Neural progenitor cell (in vitro differentiated cells): ENCODE measurements at regions not wholly inside any gene's neighbourhood (a gene's known extent, or its start where the extent isn't known, plus 50 kb on each side); places are given as distances from the start of the nearest gene placed in this dataset.

ENCODE experiments used
- DNase-seq: peaks from one replicate; pipeline ENCODE4 v3.0.0-alpha.2; 2016; ENCODE audit warnings: low spot score
- H2AFZ ChIP-seq: fragments of 200-600 bp; sonication (generic); replicated peaks from 2 replicates; pipeline ENCODE4 v1.6.1; 2016; ENCODE audit warnings: antibody characterized with exemption
- H3F3A ChIP-seq: fragments of 200-600 bp; sonication (generic); 2 replicates; pipeline ENCODE4 v1.6.1; 2016; ENCODE audit warnings: antibody characterized with exemption, low read depth
- H3K27ac ChIP-seq: fragments of 200-600 bp; sonication (generic); 2 replicates; pipeline ENCODE4 v1.5.1; 2016; ENCODE audit warnings: mild to moderate bottlenecking
- H3K27me3 ChIP-seq: fragments of 200-600 bp; sonication (generic); 2 replicates; pipeline ENCODE4 v1.6.1; 2016; ENCODE audit warnings: mild to moderate bottlenecking, moderate library complexity
- H3K36me3 ChIP-seq: fragments of 200-600 bp; sonication (generic); 2 replicates; pipeline ENCODE4 v1.5.1; 2016
- H3K4me1 ChIP-seq: fragments of 200-600 bp; sonication (generic); 2 replicates; pipeline ENCODE4 v1.6.1; 2016; ENCODE audit warnings: mixed run types
- H3K4me2 ChIP-seq: fragments of 200-600 bp; sonication (generic); 2 replicates; pipeline ENCODE4 v1.6.1; 2016
- H3K4me3 ChIP-seq: fragments of 200-600 bp; sonication (generic); 2 replicates; pipeline ENCODE4 v1.5.1; 2016
- H3K79me2 ChIP-seq: fragments of 200-600 bp; sonication (generic); 2 replicates; pipeline ENCODE4 v1.6.1; 2016; ENCODE audit warnings: low read depth
- H3K9ac ChIP-seq: fragments of 200-600 bp; sonication (generic); 2 replicates; pipeline ENCODE4 v1.6.1; 2016
- H3K9me3 ChIP-seq: fragments of 200-600 bp; sonication (generic); 2 replicates; pipeline ENCODE4 v1.5.1; 2016; ENCODE audit warnings: low read depth
- H4K20me1 ChIP-seq: fragments of 200-600 bp; sonication (generic); 2 replicates; pipeline ENCODE4 v1.6.1; 2016; ENCODE audit warnings: low read depth
- H3K27ac Mint-ChIP-seq: 3 replicates; pipeline ENCODE4 v1.8.0; 2021; ENCODE audit warnings: mixed read lengths
- H3K27me3 Mint-ChIP-seq: 2 replicates; pipeline ENCODE4 v1.8.0; 2022; ENCODE audit warnings: low read depth, mild to moderate bottlenecking, inconsistent platforms, moderate library complexity, mixed read lengths; ENCODE audit not compliant: insufficient read depth
- H3K36me3 Mint-ChIP-seq: 3 replicates; pipeline ENCODE4 v1.8.0; 2021; ENCODE audit warnings: mixed read lengths
- H3K4me1 Mint-ChIP-seq: 3 replicates; pipeline ENCODE4 v1.8.0; 2021; ENCODE audit warnings: mixed read lengths
- H3K4me3 Mint-ChIP-seq: 3 replicates; pipeline ENCODE4 v1.8.0; 2021; ENCODE audit warnings: mild to moderate bottlenecking, moderate library complexity, mixed read lengths
- H3K9me3 Mint-ChIP-seq: 3 replicates; pipeline ENCODE4 v1.8.0; 2020; ENCODE audit warnings: mixed read lengths
- CTCF ChIP-seq: fragments of 200-600 bp; sonication (generic); IDR thresholded peaks from 2 replicates; pipeline ENCODE4 v1.5.1; 2017; ENCODE audit warnings: antibody characterized with exemption, mild to moderate bottlenecking
- EZH2 ChIP-seq: fragments of 200-600 bp; sonication (generic); IDR thresholded peaks from 2 replicates; pipeline ENCODE4 v1.6.1; 2017; ENCODE audit warnings: antibody characterized with exemption, mild to moderate bottlenecking, moderate library complexity
- EZH2phosphoT487 ChIP-seq: fragments of 200-600 bp; sonication (generic); IDR thresholded peaks from 2 replicates; pipeline ENCODE4 v1.6.1; 2017; ENCODE audit warnings: antibody characterized with exemption

- Mint-ChIP-seq H3K4me1 (no peaks in the 10 kb centered on the region), H3K4me3 (no peak overlapping the region), H3K36me3 (no peaks in the 10 kb centered on the region), H3K9me3 (no peaks in the 10 kb centered on the region), H3K27me3 (no peaks in the 10 kb centered on the region), H3K27ac (no peak overlapping the region)
- Histone ChIP-seq H3K27me3 (no peaks in the 10 kb centered on the region), H3K4me2 (no peak overlapping the region), H3K9ac (no peak overlapping the region), H3K27ac (no peak overlapping the region), H3K4me3 (no peak overlapping the region), H3K36me3 (no peaks in the 10 kb centered on the region), H4K20me1 (no peaks in the 10 kb centered on the region), H3K9me3 (peaks cover 4% of the 10 kb centered on the region), H3K4me1 (no peaks in the 10 kb centered on the region), H3F3A (no peaks in the 10 kb centered on the region), H2AFZ (no peak overlapping the region), H3K79me2 (no peaks in the 10 kb centered on the region)
- no peak for DNase-seq
- TF ChIP-seq CTCF: no peak
- TF ChIP-seq EZH2phosphoT487: no peak
- no peak for TF ChIP-seq EZH2
Measured at GRCh38 chr14:25358330-25358729, 308.4 kb upstream of the STXBP6 start.

GRCh38 chr14:25351269-25351668, 301.3 kb upstream of the STXBP6 start:
- no peak for TF ChIP-seq EZH2
- H3K27ac Mint-ChIP-seq: no peak overlapping the region
- DNase-seq: no peak
- Histone ChIP-seq H2AFZ (no peak overlapping the region), H3K27ac (no peak overlapping the region), H3K9me3 (peaks cover 4% of the 10 kb centered on the region), H3K27me3 (no peaks in the 10 kb centered on the region), H3K9ac (no peak overlapping the region), H3K4me2 (no peak overlapping the region), H3K4me3 (no peak overlapping the region), H3K36me3 (no peaks in the 10 kb centered on the region), H3K79me2 (no peaks in the 10 kb centered on the region), H3F3A (no peaks in the 10 kb centered on the region), H3K4me1 (no peaks in the 10 kb centered on the region), H4K20me1 (no peaks in the 10 kb centered on the region)
- no peak overlapping the region for H3K4me3 Mint-ChIP-seq
- no peaks in the 10 kb centered on the region for H3K4me1 Mint-ChIP-seq
- no peaks in the 10 kb centered on the region for H3K9me3 Mint-ChIP-seq
- no peaks in the 10 kb centered on the region for H3K36me3 Mint-ChIP-seq
- no peaks in the 10 kb centered on the region for H3K27me3 Mint-ChIP-seq

GRCh38 chr14:25350802-25351201, 300.9 kb upstream of the STXBP6 start:
- H3K36me3 Mint-ChIP-seq: no peaks in the 10 kb centered on the region
- Histone ChIP-seq H3K79me2 (no peaks in the 10 kb centered on the region), H3K4me3 (no peak overlapping the region), H3K27me3 (no peaks in the 10 kb centered on the region), H3K36me3 (no peaks in the 10 kb centered on the region), H2AFZ (no peak overlapping the region), H3K4me2 (no peak overlapping the region), H3K9ac (no peak overlapping the region), H3F3A (no peaks in the 10 kb centered on the region), H4K20me1 (no peaks in the 10 kb centered on the region), H3K4me1 (no peaks in the 10 kb centered on the region), H3K9me3 (peaks cover 4% of the 10 kb centered on the region), H3K27ac (no peak overlapping the region)
- no peak overlapping the region for H3K27ac Mint-ChIP-seq
- no peaks in the 10 kb centered on the region for H3K9me3 Mint-ChIP-seq
- no peak for DNase-seq
- H3K27me3 Mint-ChIP-seq: no peaks in the 10 kb centered on the region
- TF ChIP-seq CTCF: no peak
- TF ChIP-seq EZH2: no peak
- no peak for TF ChIP-seq EZH2phosphoT487
- no peak overlapping the region for H3K4me3 Mint-ChIP-seq
- no peaks in the 10 kb centered on the region for H3K4me1 Mint-ChIP-seq

- H3K79me2 ChIP-seq: no peaks in the 10 kb centered on the region
- no peaks in the 10 kb centered on the region for H3K36me3 ChIP-seq
- H3K4me1 ChIP-seq: no peaks in the 10 kb centered on the region
- no peak overlapping the region for H2AFZ ChIP-seq
- H4K20me1 ChIP-seq: no peaks in the 10 kb centered on the region
- H3K27ac ChIP-seq: no peak overlapping the region
- no peak for TF ChIP-seq EZH2
- no peak for TF ChIP-seq CTCF
- TF ChIP-seq EZH2phosphoT487: no peak
- Mint-ChIP-seq H3K9me3 (peaks cover under 1% of the 10 kb centered on the region), H3K27me3 (no peaks in the 10 kb centered on the region), H3K27ac (no peak overlapping the region), H3K4me3 (no peak overlapping the region), H3K36me3 (no peaks in the 10 kb centered on the region), H3K4me1 (no peaks in the 10 kb centered on the region)
- H3K9me3 ChIP-seq: peaks cover 7% of the 10 kb centered on the region
- H3F3A ChIP-seq: no peaks in the 10 kb centered on the region
- no peak overlapping the region for H3K9ac ChIP-seq
- DNase-seq: no peak
- H3K4me2 ChIP-seq: no peak overlapping the region
- H3K27me3 ChIP-seq: no peaks in the 10 kb centered on the region
- H3K4me3 ChIP-seq: no peak overlapping the region
Measured at GRCh38 chr14:25350021-25350420, 300.1 kb upstream of the STXBP6 start.
